Gastroesophageal sphincter (tissue), 2 donors: ENCODE measurements at regions not wholly inside any gene's neighbourhood (a gene's known extent, or its start where the extent isn't known, plus 50 kb on each side); places are given as distances from the start of the nearest gene placed in this dataset.

ENCODE experiments used
- EP300 ChIP-seq: sonication (generic); formaldehyde crosslinking; IDR thresholded peaks from one replicate; pipeline ENCODE4 v1.6.1; 2017; ENCODE audit warnings: antibody characterized with exemption, mild to moderate bottlenecking
- POLR2A ChIP-seq, 2 donors: fragments of 450-650 bp; IDR thresholded peaks; one replicate each; pipeline ENCODE4 v1.6.1; 2017; ENCODE audit warnings: antibody characterized with exemption in 2 of 2, mild to moderate bottlenecking in 2 of 2, moderate library complexity in 1 of 2

DNA sequence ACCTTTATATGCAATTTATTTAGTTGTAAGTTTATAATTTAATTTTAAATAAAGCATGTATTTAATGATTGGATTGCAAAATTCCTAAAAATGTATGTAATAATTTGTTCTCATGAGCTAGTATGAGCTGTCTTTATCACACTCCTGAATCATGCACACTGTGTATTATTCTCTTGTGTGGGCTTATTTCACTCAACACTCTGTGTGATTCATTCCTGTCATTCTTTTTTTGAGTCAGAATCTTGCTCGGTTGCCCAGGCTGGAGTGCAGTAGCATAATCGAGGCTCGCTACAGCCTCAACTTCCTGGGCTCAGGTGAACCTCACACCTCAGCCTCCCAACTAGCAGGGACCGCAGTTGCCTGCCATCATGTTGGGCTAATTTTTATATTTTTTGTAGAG is 123.1 kb upstream of the SLC34A2 start:
- TF ChIP-seq EP300 (no peak), POLR2A (IDR thresholded peaks at IDR 0.05) (no peak)
